Memory B cell (primary cell): ENCODE measurements at regions not wholly inside any gene's neighbourhood (a gene's known extent, or its start where the extent isn't known, plus 50 kb on each side); places are given as distances from the start of the nearest gene placed in this dataset.

Experiments
- ATAC-seq: fragments of 150-1000 bp; cut with Tn5 transposase; 2 replicates; pipeline ENCODE4 v1.10.0; 2021; ENCODE audit warnings: low read depth, mild to moderate bottlenecking, moderate library complexity
- DNase-seq, 2 donors: peaks; one replicate each; pipeline ENCODE4 v3.0.0; 2022; ENCODE audit warnings: low spot score in 2 of 2
- H3K27ac Mint-ChIP-seq: one replicate; pipeline ENCODE4 v1.8.0; 2022; ENCODE audit warnings: mild to moderate bottlenecking, moderate library complexity, mixed read lengths
- H3K27me3 Mint-ChIP-seq: one replicate; pipeline ENCODE4 v1.8.0; 2022; ENCODE audit warnings: mixed read lengths
- H3K36me3 Mint-ChIP-seq: one replicate; pipeline ENCODE4 v1.8.0; 2022; ENCODE audit warnings: mild to moderate bottlenecking, mixed read lengths
- H3K4me1 Mint-ChIP-seq: one replicate; pipeline ENCODE4 v1.8.0; 2022; ENCODE audit warnings: mixed read lengths
- H3K4me3 Mint-ChIP-seq: one replicate; pipeline ENCODE4 v1.8.0; 2022; ENCODE audit warnings: mild to moderate bottlenecking, moderate library complexity, mixed read lengths
- H3K9me3 Mint-ChIP-seq: one replicate; pipeline ENCODE4 v1.8.0; 2022; ENCODE audit warnings: mixed read lengths

GRCh38 chr4:13316354-13316753 lies 167.8 kb downstream of the RAB28 start:
- Mint-ChIP-seq H3K27me3 (no peaks in the 10 kb centered on the region), H3K27ac (no peak overlapping the region), H3K4me1 (no peaks in the 10 kb centered on the region), H3K9me3 (peaks cover 2% of the 10 kb centered on the region), H3K36me3 (peaks cover 3% of the 10 kb centered on the region), H3K4me3 (no peak overlapping the region)
- DNase-seq (no peak), ATAC-seq (no peak)

- Mint-ChIP-seq H3K9me3 (peaks cover 2% of the 10 kb centered on the region), H3K4me3 (no peak overlapping the region)
- no peak for ATAC-seq
Measured at GRCh38 chr4:13313856-13314255, 170.3 kb downstream of the RAB28 start.

GRCh38 chr4:13312264-13312663 lies 171.9 kb downstream of the RAB28 start:
- ATAC-seq, result no peak
- Mint-ChIP-seq H3K4me1 (no peaks in the 10 kb centered on the region), H3K4me3 (no peak overlapping the region), H3K9me3 (peaks cover 2% of the 10 kb centered on the region), H3K36me3 (peaks cover 2% of the 10 kb centered on the region), H3K27ac (no peak overlapping the region), H3K27me3 (no peaks in the 10 kb centered on the region)
- DNase-seq, result no peak

More at GRCh38 chr4:13313856-13314255, 170.3 kb downstream of the RAB28 start:
- Mint-ChIP-seq H3K27ac (no peak overlapping the region), H3K4me1 (no peaks in the 10 kb centered on the region), H3K36me3 (peaks cover 2% of the 10 kb centered on the region), H3K27me3 (no peaks in the 10 kb centered on the region)
- DNase-seq, result no peak

- ATAC-seq (no peak), DNase-seq (no peak)
- Mint-ChIP-seq H3K36me3 (peaks cover 7% of the 10 kb centered on the region), H3K27me3 (no peaks in the 10 kb centered on the region), H3K9me3 (peaks cover 2% of the 10 kb centered on the region), H3K4me3 (no peak overlapping the region), H3K4me1 (peaks cover 5% of the 10 kb centered on the region), H3K27ac (no peak overlapping the region)
Measured at GRCh38 chr4:13309751-13310150, 174.4 kb downstream of the RAB28 start.

- peaks cover 5% of the 10 kb centered on the region for H3K4me1 Mint-ChIP-seq
- DNase-seq, result no peak
- no peak overlapping the region for H3K4me3 Mint-ChIP-seq
- peaks cover 10% of the 10 kb centered on the region for H3K36me3 Mint-ChIP-seq
- H3K27ac Mint-ChIP-seq, result no peak overlapping the region
- ATAC-seq, result no peak
- H3K27me3 Mint-ChIP-seq, result no peaks in the 10 kb centered on the region
- peaks cover 2% of the 10 kb centered on the region for H3K9me3 Mint-ChIP-seq
Measured at GRCh38 chr4:13306356-13306755, 177.8 kb downstream of the RAB28 start.

GRCh38 chr4:13302876-13303275 lies 181.3 kb downstream of the RAB28 start:
- H3K4me1 Mint-ChIP-seq, result peaks cover 5% of the 10 kb centered on the region
- peaks cover 11% of the 10 kb centered on the region for H3K9me3 Mint-ChIP-seq
- H3K27me3 Mint-ChIP-seq, result no peaks in the 10 kb centered on the region
- no peak overlapping the region for H3K4me3 Mint-ChIP-seq
- H3K36me3 Mint-ChIP-seq, result peaks cover 32% of the 10 kb centered on the region
- H3K27ac Mint-ChIP-seq, result no peak overlapping the region
- DNase-seq (no peak), ATAC-seq (no peak)

- Mint-ChIP-seq H3K27me3 (no peaks in the 10 kb centered on the region), H3K4me1 (no peaks in the 10 kb centered on the region), H3K4me3 (no peak overlapping the region), H3K27ac (no peak overlapping the region), H3K9me3 (peaks cover 17% of the 10 kb centered on the region), H3K36me3 (peaks cover 36% of the 10 kb centered on the region)
- ATAC-seq, result no peak
- DNase-seq, result no peak
Measured at GRCh38 chr4:13299343-13299742, 184.8 kb downstream of the RAB28 start.

- H3K4me1 Mint-ChIP-seq, result no peaks in the 10 kb centered on the region
- DNase-seq (no peak), ATAC-seq (no peak)
- no peak overlapping the region for H3K27ac Mint-ChIP-seq
- no peaks in the 10 kb centered on the region for H3K27me3 Mint-ChIP-seq
- H3K36me3 Mint-ChIP-seq, result peaks cover 37% of the 10 kb centered on the region
- no peak overlapping the region for H3K4me3 Mint-ChIP-seq
- H3K9me3 Mint-ChIP-seq, result peaks cover 17% of the 10 kb centered on the region
Measured at GRCh38 chr4:13298655-13299054, 185.5 kb downstream of the RAB28 start.

GRCh38 chr4:13296986-13297385 lies 187.2 kb downstream of the RAB28 start:
- peaks cover 49% of the 10 kb centered on the region for H3K36me3 Mint-ChIP-seq

GRCh38 chr4:13294961-13295605 lies 189.1 kb downstream of the RAB28 start:
- no peaks in the 10 kb centered on the region for H3K4me1 Mint-ChIP-seq
- DNase-seq (no peak), ATAC-seq (no peak)
- peaks cover 11% of the 10 kb centered on the region for H3K9me3 Mint-ChIP-seq
- H3K27ac Mint-ChIP-seq, result no peak overlapping the region
- H3K27me3 Mint-ChIP-seq, result no peaks in the 10 kb centered on the region
- H3K36me3 Mint-ChIP-seq, result peaks cover 40% of the 10 kb centered on the region
- H3K4me3 Mint-ChIP-seq, result no peak overlapping the region

More at GRCh38 chr4:13296986-13297385, 187.2 kb downstream of the RAB28 start:
- DNase-seq (no peak), ATAC-seq (no peak)
- H3K27ac Mint-ChIP-seq, result no peak overlapping the region
- H3K9me3 Mint-ChIP-seq, result peaks cover 17% of the 10 kb centered on the region
- no peaks in the 10 kb centered on the region for H3K4me1 Mint-ChIP-seq
- no peaks in the 10 kb centered on the region for H3K27me3 Mint-ChIP-seq
- H3K4me3 Mint-ChIP-seq, result no peak overlapping the region

- peaks cover 25% of the 10 kb centered on the region for H3K36me3 Mint-ChIP-seq
- H3K27me3 Mint-ChIP-seq, result no peaks in the 10 kb centered on the region
- H3K4me3 Mint-ChIP-seq, result no peak overlapping the region
- peaks cover 13% of the 10 kb centered on the region for H3K9me3 Mint-ChIP-seq
- ATAC-seq (no peak), DNase-seq (no peak)
- no peaks in the 10 kb centered on the region for H3K4me1 Mint-ChIP-seq
- no peak overlapping the region for H3K27ac Mint-ChIP-seq
Measured at GRCh38 chr4:13292372-13292771, 191.8 kb downstream of the RAB28 start.

- Mint-ChIP-seq H3K9me3 (peaks cover 13% of the 10 kb centered on the region), H3K27ac (no peak overlapping the region), H3K27me3 (no peaks in the 10 kb centered on the region), H3K36me3 (peaks cover 19% of the 10 kb centered on the region), H3K4me3 (no peak overlapping the region), H3K4me1 (no peaks in the 10 kb centered on the region)
- ATAC-seq (no peak), DNase-seq (no peak)
Measured at GRCh38 chr4:13289391-13289790, 194.7 kb downstream of the RAB28 start.

- H3K36me3 Mint-ChIP-seq, result peaks cover 6% of the 10 kb centered on the region
- no peaks in the 10 kb centered on the region for H3K27me3 Mint-ChIP-seq
- no peaks in the 10 kb centered on the region for H3K4me1 Mint-ChIP-seq
- no peak overlapping the region for H3K4me3 Mint-ChIP-seq
- no peak for ATAC-seq
- H3K27ac Mint-ChIP-seq, result no peak overlapping the region
- no peak for DNase-seq
- peaks cover 15% of the 10 kb centered on the region for H3K9me3 Mint-ChIP-seq
Measured at GRCh38 chr4:13285336-13285735, 198.8 kb downstream of the RAB28 start.

- H3K4me3 Mint-ChIP-seq, result no peak overlapping the region
- peaks cover 6% of the 10 kb centered on the region for H3K36me3 Mint-ChIP-seq
- no peak overlapping the region for H3K27ac Mint-ChIP-seq
- H3K9me3 Mint-ChIP-seq, result peaks cover 15% of the 10 kb centered on the region
- ATAC-seq, result no peak
- no peak for DNase-seq
- H3K4me1 Mint-ChIP-seq, result no peaks in the 10 kb centered on the region
- no peaks in the 10 kb centered on the region for H3K27me3 Mint-ChIP-seq
Measured at GRCh38 chr4:13284932-13285331, 199.2 kb downstream of the RAB28 start.

- H3K27me3 Mint-ChIP-seq, result no peaks in the 10 kb centered on the region
- no peak overlapping the region for H3K27ac Mint-ChIP-seq
- H3K4me1 Mint-ChIP-seq, result no peaks in the 10 kb centered on the region
- DNase-seq (no peak), ATAC-seq (no peak)
- H3K4me3 Mint-ChIP-seq, result no peak overlapping the region
- H3K9me3 Mint-ChIP-seq, result peaks cover 13% of the 10 kb centered on the region
- peaks cover 14% of the 10 kb centered on the region for H3K36me3 Mint-ChIP-seq
Measured at GRCh38 chr4:13276357-13276756, 207.8 kb downstream of the RAB28 start.
